ENCODE measurements at regions not wholly inside any gene's neighbourhood (a gene's known extent, or its start where the extent isn't known, plus 50 kb on each side); places are given as distances from the start of the nearest gene placed in this dataset.

- CTCF ChIA-PET = no interaction called here
- no peaks in the 10 kb centered on the region for H3K36me3 Mint-ChIP-seq (ENCODE audit: low read depth)
These were observed 296.8 kb upstream of the ZMIZ1 start for GRCh38 chr10:78771808-78772455.

GRCh38 chr10:78772486-78772885 lies 296.3 kb upstream of the ZMIZ1 start:
- no peak for DNase-seq
- CTCF ChIA-PET = no interaction called here
- Mint-ChIP-seq H3K9me3 (no peaks in the 10 kb centered on the region), H3K36me3 (ENCODE audit: low read depth) (no peaks in the 10 kb centered on the region), H3K4me1 (ENCODE audit: low read depth) (no peaks in the 10 kb centered on the region), H3K4me3 (no peak overlapping the region), H3K27ac (no peak overlapping the region), H3K27me3 (ENCODE audit: low read depth) (no peaks in the 10 kb centered on the region)
- intact Hi-C loops (cut with micrococcal nuclease) = no loop called here

More at GRCh38 chr10:78771808-78772455, 296.8 kb upstream of the ZMIZ1 start:
- H3K27ac Mint-ChIP-seq = no peak overlapping the region
- H3K27me3 Mint-ChIP-seq (ENCODE audit: low read depth) = no peaks in the 10 kb centered on the region
- DNase-seq = no peak
- H3K9me3 Mint-ChIP-seq = no peaks in the 10 kb centered on the region
- no peaks in the 10 kb centered on the region for H3K4me1 Mint-ChIP-seq (ENCODE audit: low read depth)
- H3K4me3 Mint-ChIP-seq = no peak overlapping the region
- intact Hi-C loops (cut with micrococcal nuclease) = no loop called here

- DNase-seq = no peak
- Mint-ChIP-seq H3K4me3 (no peak overlapping the region), H3K36me3 (ENCODE audit: low read depth) (no peaks in the 10 kb centered on the region), H3K9me3 (no peaks in the 10 kb centered on the region), H3K27ac (no peak overlapping the region), H3K27me3 (ENCODE audit: low read depth) (no peaks in the 10 kb centered on the region), H3K4me1 (ENCODE audit: low read depth) (no peaks in the 10 kb centered on the region)
- CTCF ChIA-PET = no interaction called here
- intact Hi-C loops (cut with micrococcal nuclease) = no loop called here
These were observed 295.7 kb upstream of the ZMIZ1 start for GRCh38 chr10:78772986-78773530.

- Mint-ChIP-seq H3K4me3 (no peak overlapping the region), H3K9me3 (no peaks in the 10 kb centered on the region), H3K27me3 (ENCODE audit: low read depth) (no peaks in the 10 kb centered on the region), H3K27ac (no peak overlapping the region), H3K36me3 (ENCODE audit: low read depth) (no peaks in the 10 kb centered on the region), H3K4me1 (ENCODE audit: low read depth) (no peaks in the 10 kb centered on the region)
- no peak for DNase-seq
- CTCF ChIA-PET = no interaction called here
- intact Hi-C loops (cut with micrococcal nuclease) = no loop called here
These were observed 294.2 kb upstream of the ZMIZ1 start for GRCh38 chr10:78774614-78774998.

- H3K27me3 Mint-ChIP-seq (ENCODE audit: low read depth) = no peaks in the 10 kb centered on the region
- no peaks in the 10 kb centered on the region for H3K36me3 Mint-ChIP-seq (ENCODE audit: low read depth)
- H3K4me3 Mint-ChIP-seq = no peak overlapping the region
- intact Hi-C loops (cut with micrococcal nuclease) = no loop called here
- DNase-seq = no peak
- CTCF ChIA-PET = no interaction called here
- no peak overlapping the region for H3K27ac Mint-ChIP-seq
- H3K4me1 Mint-ChIP-seq (ENCODE audit: low read depth) = no peaks in the 10 kb centered on the region
- H3K9me3 Mint-ChIP-seq = no peaks in the 10 kb centered on the region
These were observed 293.6 kb upstream of the ZMIZ1 start for GRCh38 chr10:78774999-78775711.

- Mint-ChIP-seq H3K36me3 (ENCODE audit: low read depth) (no peaks in the 10 kb centered on the region), H3K4me1 (ENCODE audit: low read depth) (no peaks in the 10 kb centered on the region), H3K9me3 (no peaks in the 10 kb centered on the region), H3K27me3 (ENCODE audit: low read depth) (no peaks in the 10 kb centered on the region), H3K27ac (no peak overlapping the region), H3K4me3 (no peak overlapping the region)
- DNase-seq = no peak
- CTCF ChIA-PET = no interaction called here
- intact Hi-C loops (cut with micrococcal nuclease) = no loop called here
These were observed 292.9 kb upstream of the ZMIZ1 start for GRCh38 chr10:78775891-78776290.

GRCh38 chr10:78776756-78777155 lies 292.0 kb upstream of the ZMIZ1 start:
- CTCF ChIA-PET = no interaction called here
- no peaks in the 10 kb centered on the region for H3K4me1 Mint-ChIP-seq (ENCODE audit: low read depth)
- H3K27ac Mint-ChIP-seq = no peak overlapping the region
- H3K27me3 Mint-ChIP-seq (ENCODE audit: low read depth) = no peaks in the 10 kb centered on the region
- intact Hi-C loops (cut with micrococcal nuclease) = no loop called here
- no peak for DNase-seq
- H3K4me3 Mint-ChIP-seq = no peak overlapping the region
- no peaks in the 10 kb centered on the region for H3K9me3 Mint-ChIP-seq
- H3K36me3 Mint-ChIP-seq (ENCODE audit: low read depth) = no peaks in the 10 kb centered on the region

- no peak for DNase-seq
- intact Hi-C loops (cut with micrococcal nuclease) = no loop called here
- Mint-ChIP-seq H3K27me3 (ENCODE audit: low read depth) (no peaks in the 10 kb centered on the region), H3K9me3 (no peaks in the 10 kb centered on the region), H3K27ac (no peak overlapping the region), H3K4me1 (ENCODE audit: low read depth) (no peaks in the 10 kb centered on the region), H3K36me3 (ENCODE audit: low read depth) (no peaks in the 10 kb centered on the region), H3K4me3 (no peak overlapping the region)
- CTCF ChIA-PET = no interaction called here
These were observed 291.3 kb upstream of the ZMIZ1 start for GRCh38 chr10:78777466-78777865.

GRCh38 chr10:78777867-78778266 lies 290.9 kb upstream of the ZMIZ1 start:
- no peak overlapping the region for H3K27ac Mint-ChIP-seq
- H3K36me3 Mint-ChIP-seq (ENCODE audit: low read depth) = no peaks in the 10 kb centered on the region
- CTCF ChIA-PET = no interaction called here
- H3K4me1 Mint-ChIP-seq (ENCODE audit: low read depth) = no peaks in the 10 kb centered on the region
- DNase-seq = no peak
- no peaks in the 10 kb centered on the region for H3K9me3 Mint-ChIP-seq
- no peaks in the 10 kb centered on the region for H3K27me3 Mint-ChIP-seq (ENCODE audit: low read depth)
- H3K4me3 Mint-ChIP-seq = no peak overlapping the region
- intact Hi-C loops (cut with micrococcal nuclease) = no loop called here

GRCh38 chr10:78778444-78779338 lies 290.1 kb upstream of the ZMIZ1 start:
- H3K27me3 Mint-ChIP-seq (ENCODE audit: low read depth) = peaks cover 4% of the 10 kb centered on the region
- no peaks in the 10 kb centered on the region for H3K4me1 Mint-ChIP-seq (ENCODE audit: low read depth)
- CTCF ChIA-PET = no interaction called here
- no peak overlapping the region for H3K4me3 Mint-ChIP-seq
- no peak overlapping the region for H3K27ac Mint-ChIP-seq
- intact Hi-C loops (cut with micrococcal nuclease) = no loop called here
- H3K9me3 Mint-ChIP-seq = no peaks in the 10 kb centered on the region
- DNase-seq = no peak
- H3K36me3 Mint-ChIP-seq (ENCODE audit: low read depth) = no peaks in the 10 kb centered on the region

GRCh38 chr10:78779339-78779955 lies 289.3 kb upstream of the ZMIZ1 start:
- H3K27me3 Mint-ChIP-seq (ENCODE audit: low read depth) = peaks cover 10% of the 10 kb centered on the region
- CTCF ChIA-PET = no interaction called here
- H3K9me3 Mint-ChIP-seq = no peaks in the 10 kb centered on the region
- H3K36me3 Mint-ChIP-seq (ENCODE audit: low read depth) = no peaks in the 10 kb centered on the region
- intact Hi-C loops (cut with micrococcal nuclease) = no loop called here
- no peak overlapping the region for H3K4me3 Mint-ChIP-seq
- no peaks in the 10 kb centered on the region for H3K4me1 Mint-ChIP-seq (ENCODE audit: low read depth)
- H3K27ac Mint-ChIP-seq = no peak overlapping the region
- DNase-seq = no peak

- H3K36me3 Mint-ChIP-seq (ENCODE audit: low read depth) = no peaks in the 10 kb centered on the region
- no peaks in the 10 kb centered on the region for H3K9me3 Mint-ChIP-seq
- H3K27ac Mint-ChIP-seq = no peak overlapping the region
- no peak overlapping the region for H3K4me3 Mint-ChIP-seq
- intact Hi-C loops (cut with micrococcal nuclease) = no loop called here
- H3K4me1 Mint-ChIP-seq (ENCODE audit: low read depth) = no peaks in the 10 kb centered on the region
- no peak for DNase-seq
- CTCF ChIA-PET = no interaction called here
- H3K27me3 Mint-ChIP-seq (ENCODE audit: low read depth) = peaks cover 10% of the 10 kb centered on the region
These were observed 288.2 kb upstream of the ZMIZ1 start for GRCh38 chr10:78780551-78780961.

All from activated naive CD4-positive, alpha-beta T cell treated with anti-CD3 and anti-CD28 coated beads for 36 hours (primary cell).